HK-2 (cell line): ENCODE measurements at regions not wholly inside any gene's neighbourhood (a gene's known extent, or its start where the extent isn't known, plus 50 kb on each side); places are given as distances from the start of the nearest gene placed in this dataset.

Experiments used
- DNase-seq: peaks from one replicate; pipeline ENCODE4 v3.0.0-alpha.2; 2018; ENCODE audit not compliant: unreplicated experiment

- no peak for DNase-seq
Observed at GRCh38 chr16:6932871-6933385, 399.7 kb upstream of the RBFOX1 start.

- no peak for DNase-seq
Observed at GRCh38 chr16:6929868-6930267, 402.8 kb upstream of the RBFOX1 start.

- DNase-seq, result no peak
Observed at GRCh38 chr16:6926762-6927161, 405.9 kb upstream of the RBFOX1 start.

- no peak for DNase-seq
Observed at GRCh38 chr16:6926341-6926740, 406.3 kb upstream of the RBFOX1 start.

GRCh38 chr16:6918646-6919045, 414.0 kb upstream of the RBFOX1 start:
- DNase-seq, result no peak

- DNase-seq, result no peak
Observed at GRCh38 chr16:6916946-6917345, 415.7 kb upstream of the RBFOX1 start.

GRCh38 chr16:6913566-6913965, 419.1 kb upstream of the RBFOX1 start:
- no peak for DNase-seq

- DNase-seq, result no peak
Observed at GRCh38 chr16:6910301-6910700, 422.3 kb upstream of the RBFOX1 start.

- DNase-seq, result no peak
Observed at GRCh38 chr16:6905601-6906000, 427.0 kb upstream of the RBFOX1 start.

GRCh38 chr16:6903671-6904070, 429.0 kb upstream of the RBFOX1 start:
- DNase-seq, result no peak

GRCh38 chr16:6898896-6899295, 433.7 kb upstream of the RBFOX1 start:
- no peak for DNase-seq

GRCh38 chr16:6897876-6898485, 434.7 kb upstream of the RBFOX1 start:
- DNase-seq, result no peak

GRCh38 chr16:6892966-6893365, 439.7 kb upstream of the RBFOX1 start:
- DNase-seq, result no peak

GRCh38 chr16:6891496-6891895, 441.1 kb upstream of the RBFOX1 start:
- peak; percentile 29 for DNase-seq

- DNase-seq, result no peak
Observed at GRCh38 chr16:6888531-6888930, 444.1 kb upstream of the RBFOX1 start.

- DNase-seq, result peak; percentile 34
Observed at GRCh38 chr16:6884002-6884401, 448.6 kb upstream of the RBFOX1 start.

- no peak for DNase-seq
Observed at GRCh38 chr16:6880263-6880662, 452.4 kb upstream of the RBFOX1 start.

GRCh38 chr16:6864671-6865070, 468.0 kb upstream of the RBFOX1 start:
- no peak for DNase-seq

- DNase-seq, result no peak
Observed at GRCh38 chr16:6864244-6864643, 468.4 kb upstream of the RBFOX1 start.

GRCh38 chr16:6863135-6863534, 469.5 kb upstream of the RBFOX1 start:
- no peak for DNase-seq

- no peak for DNase-seq
Observed at GRCh38 chr16:6861815-6862477, 470.7 kb upstream of the RBFOX1 start.

- DNase-seq, result no peak
Observed at GRCh38 chr16:6861135-6861814, 471.4 kb upstream of the RBFOX1 start.

- DNase-seq, result no peak
Observed at GRCh38 chr16:6857575-6857974, 475.1 kb upstream of the RBFOX1 start.
